Right renal pelvis (tissue), 4 donors: ENCODE measurements at regions not wholly inside any gene's neighbourhood (a gene's known extent, or its start where the extent isn't known, plus 50 kb on each side); places are given as distances from the start of the nearest gene placed in this dataset.
"Not testable (repeated sequence)": the region's sequence is repeated elsewhere in the genome, so short reads cannot be mapped to it uniquely, and the experiment has no call there.

Experiments
- DNase-seq, 4 donors: peaks; one replicate each; pipeline ENCODE4 v3.0.0-alpha.2; 2013; ENCODE audit warnings: low read depth in 4 of 4, low spot score in 3 of 4, missing footprints in 1 of 4

GRCh38 chr20:29516847-29517246, 1740.6 kb upstream of the DEFB115 start:
- not testable (repeated sequence) for DNase-seq

- DNase-seq = not testable (repeated sequence)
Measured at GRCh38 chr20:29519610-29520241, 1737.7 kb upstream of the DEFB115 start.

- not testable (repeated sequence) for DNase-seq
Measured at GRCh38 chr20:29533566-29534177, 1723.8 kb upstream of the DEFB115 start.

GRCh38 chr20:29566901-29567635, 1690.4 kb upstream of the DEFB115 start:
- DNase-seq = not testable (repeated sequence)

GRCh38 chr20:29567671-29568070, 1689.8 kb upstream of the DEFB115 start:
- DNase-seq = not testable (repeated sequence)

- not testable (repeated sequence) for DNase-seq
Measured at GRCh38 chr20:29570126-29570525, 1687.3 kb upstream of the DEFB115 start.

- DNase-seq = not testable (repeated sequence)
Measured at GRCh38 chr20:29589530-29589929, 1667.9 kb upstream of the DEFB115 start.

- DNase-seq = not testable (repeated sequence)
Measured at GRCh38 chr20:29604163-29604562, 1653.3 kb upstream of the DEFB115 start.

GRCh38 chr20:29606171-29606570, 1651.3 kb upstream of the DEFB115 start:
- not testable (repeated sequence) for DNase-seq

- not testable (repeated sequence) for DNase-seq
Measured at GRCh38 chr20:29629395-29629794, 1628.1 kb upstream of the DEFB115 start.
